ENCODE measurements at regions not wholly inside any gene's neighbourhood (a gene's known extent, or its start where the extent isn't known, plus 50 kb on each side); places are given as distances from the start of the nearest gene placed in this dataset.
"Not testable (repeated sequence)": the region's sequence is repeated elsewhere in the genome, so short reads cannot be mapped to it uniquely, and the experiment has no call there.

GRCh38 chr7:50857804-50858489 is 75.3 kb upstream of the GRB10 start:
- H3K9me3 ChIP-seq (ENCODE audit: control insufficient read depth, low read length, poor library complexity, severe bottlenecking) = no peaks in the 10 kb centered on the region
- Mint-ChIP-seq H3K27me3 (peaks cover 30% of the 10 kb centered on the region), H3K4me3 (no peak overlapping the region), H3K4me1 (no peaks in the 10 kb centered on the region), H3K27ac (no peak overlapping the region), H3K36me3 (ENCODE audit: low read depth) (no peaks in the 10 kb centered on the region)
- DNase-seq (no peak), ATAC-seq (no peak)

GRCh38 chr7:50856806-50857205 is 74.1 kb upstream of the GRB10 start:
- peaks cover 29% of the 10 kb centered on the region for H3K27me3 Mint-ChIP-seq
- no peak overlapping the region for H3K27ac Mint-ChIP-seq
- no peaks in the 10 kb centered on the region for H3K36me3 Mint-ChIP-seq (ENCODE audit: low read depth)
- no peak overlapping the region for H3K4me3 Mint-ChIP-seq
- H3K4me1 Mint-ChIP-seq = no peaks in the 10 kb centered on the region
- no peak for ATAC-seq
- no peaks in the 10 kb centered on the region for H3K9me3 ChIP-seq (ENCODE audit: control insufficient read depth, low read length, poor library complexity, severe bottlenecking)
- no peak for DNase-seq

- Mint-ChIP-seq H3K4me1 (no peaks in the 10 kb centered on the region), H3K27me3 (peaks cover 23% of the 10 kb centered on the region), H3K36me3 (ENCODE audit: low read depth) (no peaks in the 10 kb centered on the region), H3K27ac (no peak overlapping the region), H3K4me3 (no peak overlapping the region)
- no peak for ATAC-seq
- no peaks in the 10 kb centered on the region for H3K9me3 ChIP-seq (ENCODE audit: control insufficient read depth, low read length, poor library complexity, severe bottlenecking)
- DNase-seq = no peak
These were observed 73.5 kb upstream of the GRB10 start for GRCh38 chr7:50856231-50856630.

- Mint-ChIP-seq H3K4me1 (no peaks in the 10 kb centered on the region), H3K36me3 (ENCODE audit: low read depth) (no peaks in the 10 kb centered on the region), H3K27me3 (peaks cover 20% of the 10 kb centered on the region), H3K4me3 (no peak overlapping the region), H3K27ac (no peak overlapping the region)
- no peaks in the 10 kb centered on the region for H3K9me3 ChIP-seq (ENCODE audit: control insufficient read depth, low read length, poor library complexity, severe bottlenecking)
- no peak for ATAC-seq
- DNase-seq = no peak
These were observed 72.8 kb upstream of the GRB10 start for GRCh38 chr7:50855526-50855925.

GRCh38 chr7:50854831-50855230 is 72.1 kb upstream of the GRB10 start:
- Mint-ChIP-seq H3K36me3 (ENCODE audit: low read depth) (no peaks in the 10 kb centered on the region), H3K4me1 (no peaks in the 10 kb centered on the region), H3K27ac (no peak overlapping the region), H3K27me3 (peaks cover 20% of the 10 kb centered on the region), H3K4me3 (no peak overlapping the region)
- no peaks in the 10 kb centered on the region for H3K9me3 ChIP-seq (ENCODE audit: control insufficient read depth, low read length, poor library complexity, severe bottlenecking)
- ATAC-seq (no peak), DNase-seq (no peak)

GRCh38 chr7:50854247-50854646 is 71.6 kb upstream of the GRB10 start:
- H3K4me1 Mint-ChIP-seq = no peaks in the 10 kb centered on the region
- no peaks in the 10 kb centered on the region for H3K36me3 Mint-ChIP-seq (ENCODE audit: low read depth)
- ATAC-seq (no peak), DNase-seq (no peak)
- no peak overlapping the region for H3K4me3 Mint-ChIP-seq
- H3K9me3 ChIP-seq (ENCODE audit: control insufficient read depth, low read length, poor library complexity, severe bottlenecking) = no peaks in the 10 kb centered on the region
- no peak overlapping the region for H3K27ac Mint-ChIP-seq
- H3K27me3 Mint-ChIP-seq = peaks cover 19% of the 10 kb centered on the region

- no peaks in the 10 kb centered on the region for H3K36me3 Mint-ChIP-seq (ENCODE audit: low read depth)
- H3K27ac Mint-ChIP-seq = no peak overlapping the region
- DNase-seq (no peak), ATAC-seq (no peak)
- peaks cover 9% of the 10 kb centered on the region for H3K27me3 Mint-ChIP-seq
- H3K4me1 Mint-ChIP-seq = no peaks in the 10 kb centered on the region
- no peaks in the 10 kb centered on the region for H3K9me3 ChIP-seq (ENCODE audit: control insufficient read depth, low read length, poor library complexity, severe bottlenecking)
- no peak overlapping the region for H3K4me3 Mint-ChIP-seq
These were observed 70.6 kb upstream of the GRB10 start for GRCh38 chr7:50853311-50853710.

- H3K36me3 Mint-ChIP-seq (ENCODE audit: low read depth) = no peaks in the 10 kb centered on the region
- H3K4me3 Mint-ChIP-seq = no peak overlapping the region
- DNase-seq (no peak), ATAC-seq (no peak)
- H3K27me3 Mint-ChIP-seq = peaks cover 6% of the 10 kb centered on the region
- no peaks in the 10 kb centered on the region for H3K9me3 ChIP-seq (ENCODE audit: control insufficient read depth, low read length, poor library complexity, severe bottlenecking)
- no peaks in the 10 kb centered on the region for H3K4me1 Mint-ChIP-seq
- no peak overlapping the region for H3K27ac Mint-ChIP-seq
These were observed 70.2 kb upstream of the GRB10 start for GRCh38 chr7:50852901-50853300.

- no peaks in the 10 kb centered on the region for H3K27me3 Mint-ChIP-seq
These were observed 69.2 kb upstream of the GRB10 start for GRCh38 chr7:50851891-50852290.

GRCh38 chr7:50851451-50851850 is 68.8 kb upstream of the GRB10 start:
- ATAC-seq = no peak
- Mint-ChIP-seq H3K36me3 (ENCODE audit: low read depth) (no peaks in the 10 kb centered on the region), H3K27ac (no peak overlapping the region), H3K27me3 (no peaks in the 10 kb centered on the region), H3K4me3 (no peak overlapping the region), H3K4me1 (no peaks in the 10 kb centered on the region)
- H3K9me3 ChIP-seq (ENCODE audit: control insufficient read depth, low read length, poor library complexity, severe bottlenecking) = no peaks in the 10 kb centered on the region
- no peak for DNase-seq

More at GRCh38 chr7:50851891-50852290, 69.2 kb upstream of the GRB10 start:
- ATAC-seq (no peak), DNase-seq (no peak)
- H3K9me3 ChIP-seq (ENCODE audit: control insufficient read depth, low read length, poor library complexity, severe bottlenecking) = no peaks in the 10 kb centered on the region
- no peak overlapping the region for H3K4me3 Mint-ChIP-seq
- H3K27ac Mint-ChIP-seq = no peak overlapping the region
- no peaks in the 10 kb centered on the region for H3K36me3 Mint-ChIP-seq (ENCODE audit: low read depth)
- H3K4me1 Mint-ChIP-seq = no peaks in the 10 kb centered on the region

GRCh38 chr7:50849991-50850390 is 67.3 kb upstream of the GRB10 start:
- Mint-ChIP-seq H3K4me3 (no peak overlapping the region), H3K27me3 (no peaks in the 10 kb centered on the region), H3K27ac (no peak overlapping the region), H3K4me1 (no peaks in the 10 kb centered on the region), H3K36me3 (ENCODE audit: low read depth) (no peaks in the 10 kb centered on the region)
- H3K9me3 ChIP-seq (ENCODE audit: control insufficient read depth, low read length, poor library complexity, severe bottlenecking) = no peaks in the 10 kb centered on the region
- DNase-seq (no peak), ATAC-seq (no peak)

GRCh38 chr7:50848203-50848602 is 65.5 kb upstream of the GRB10 start:
- Mint-ChIP-seq H3K4me1 (no peaks in the 10 kb centered on the region), H3K27ac (no peak overlapping the region), H3K27me3 (peaks cover 7% of the 10 kb centered on the region), H3K4me3 (no peak overlapping the region), H3K36me3 (ENCODE audit: low read depth) (no peaks in the 10 kb centered on the region)
- ATAC-seq = no peak
- DNase-seq = no peak
- no peaks in the 10 kb centered on the region for H3K9me3 ChIP-seq (ENCODE audit: control insufficient read depth, low read length, poor library complexity, severe bottlenecking)

- not testable (repeated sequence) for H3K9me3 ChIP-seq (ENCODE audit: control insufficient read depth, low read length, poor library complexity, severe bottlenecking); H3K4me3 Mint-ChIP-seq; ATAC-seq; H3K4me1 Mint-ChIP-seq; H3K36me3 Mint-ChIP-seq (ENCODE audit: low read depth); H3K27ac Mint-ChIP-seq; DNase-seq
- H3K27me3 Mint-ChIP-seq = peaks cover 14% of the 10 kb centered on the region
These were observed 62.2 kb upstream of the GRB10 start for GRCh38 chr7:50844861-50845260.

GRCh38 chr7:50842041-50842440 is 59.3 kb upstream of the GRB10 start:
- no peak for ATAC-seq
- H3K27me3 Mint-ChIP-seq = peaks cover 22% of the 10 kb centered on the region

More at GRCh38 chr7:50842041-50842440, 59.3 kb upstream of the GRB10 start:
- DNase-seq = no peak
- Mint-ChIP-seq H3K4me3 (no peak overlapping the region), H3K27ac (no peak overlapping the region), H3K36me3 (ENCODE audit: low read depth) (no peaks in the 10 kb centered on the region), H3K4me1 (no peaks in the 10 kb centered on the region)
- no peaks in the 10 kb centered on the region for H3K9me3 ChIP-seq (ENCODE audit: control insufficient read depth, low read length, poor library complexity, severe bottlenecking)

Data from T-helper 17 cell (primary cell).